H9 (cell line): ENCODE measurements at regions not wholly inside any gene's neighbourhood (a gene's known extent, or its start where the extent isn't known, plus 50 kb on each side); places are given as distances from the start of the nearest gene placed in this dataset.
"Not testable (repeated sequence)": the region's sequence is repeated elsewhere in the genome, so short reads cannot be mapped to it uniquely, and the experiment has no call there.

Experiments
- DNase-seq: peaks from one replicate; pipeline ENCODE4 v3.0.0-alpha.2; 2017
- H2AFZ ChIP-seq: one replicate; pipeline ENCODE4 v1.6.1; 2013; ENCODE audit warnings: mild to moderate bottlenecking, low read length, control low read depth, moderate library complexity
- H2AK5ac ChIP-seq: 2 replicates; pipeline ENCODE4 v1.6.1; 2013; ENCODE audit warnings: low read length, control low read depth, mixed read lengths; ENCODE audit not compliant: insufficient read length
- H2BK120ac ChIP-seq: one replicate; pipeline ENCODE4 v1.6.1; 2013; ENCODE audit warnings: low read depth, mild to moderate bottlenecking, low read length, control low read depth, inconsistent platforms; ENCODE audit not compliant: poor library complexity, severe bottlenecking
- H2BK12ac ChIP-seq: 2 replicates; pipeline ENCODE4 v1.6.1; 2013; ENCODE audit warnings: low read length, control low read depth, mixed read lengths, low read depth; ENCODE audit not compliant: insufficient read length
- H2BK15ac ChIP-seq: 2 replicates; pipeline ENCODE4 v1.6.1; 2013; ENCODE audit warnings: low read depth, low read length, control low read depth
- H2BK20ac ChIP-seq: one replicate; pipeline ENCODE4 v1.6.1; 2013; ENCODE audit warnings: low read depth, mild to moderate bottlenecking, low read length, control low read depth, inconsistent platforms; ENCODE audit not compliant: poor library complexity, severe bottlenecking
- H2BK5ac ChIP-seq: 2 replicates; pipeline ENCODE4 v1.6.1; 2013; ENCODE audit warnings: low read length, control low read depth, mixed read lengths; ENCODE audit not compliant: insufficient read length
- H3K14ac ChIP-seq: 2 replicates; pipeline ENCODE4 v1.6.1; 2013; ENCODE audit warnings: low read length, control low read depth; ENCODE audit not compliant: insufficient read depth
- H3K18ac ChIP-seq: 2 replicates; pipeline ENCODE4 v1.6.1; 2013; ENCODE audit warnings: low read depth, mild to moderate bottlenecking, mixed read lengths, low read length, control low read depth; ENCODE audit not compliant: insufficient read length
- H3K23ac ChIP-seq: 2 replicates; pipeline ENCODE4 v1.6.1; 2013; ENCODE audit warnings: low read length, control low read depth, mixed read lengths, low read depth; ENCODE audit not compliant: insufficient read length
- H3K23me2 ChIP-seq: 2 replicates; pipeline ENCODE4 v1.6.1; 2013; ENCODE audit warnings: low read depth, mild to moderate bottlenecking, mixed read lengths, low read length, control low read depth; ENCODE audit not compliant: insufficient read length, poor library complexity, severe bottlenecking
- H3K27ac ChIP-seq: 2 replicates; pipeline ENCODE4 v1.5.1; 2013; ENCODE audit warnings: low read length, control low read depth, mixed read lengths, low read depth; ENCODE audit not compliant: insufficient read length
- H3K27me3 ChIP-seq: 2 replicates; pipeline ENCODE4 v1.6.1; 2013; ENCODE audit warnings: low read length, control low read depth, inconsistent platforms; ENCODE audit not compliant: insufficient read depth
- H3K4ac ChIP-seq: 2 replicates; pipeline ENCODE4 v1.6.1; 2013; ENCODE audit warnings: low read depth, mild to moderate bottlenecking, control low read depth, inconsistent platforms, low read length, moderate library complexity
- H3K4me1 ChIP-seq: 2 replicates; pipeline ENCODE4 v1.6.1; 2013; ENCODE audit warnings: low read length, control low read depth, inconsistent platforms; ENCODE audit not compliant: insufficient read depth
- H3K4me2 ChIP-seq: 2 replicates; pipeline ENCODE4 v1.6.1; 2013; ENCODE audit warnings: low read length, control low read depth, mixed read lengths; ENCODE audit not compliant: insufficient read length, insufficient read depth
- H3K56ac ChIP-seq: 2 replicates; pipeline ENCODE4 v1.6.1; 2013; ENCODE audit warnings: low read depth, mild to moderate bottlenecking, mixed read lengths, low read length, control low read depth; ENCODE audit not compliant: insufficient read length
- H3K79me1 ChIP-seq: 2 replicates; pipeline ENCODE4 v1.6.1; 2013; ENCODE audit warnings: low read depth, mild to moderate bottlenecking, moderate library complexity, low read length, control low read depth, inconsistent platforms; ENCODE audit not compliant: insufficient read depth, poor library complexity, severe bottlenecking
- H3K79me2 ChIP-seq: 2 replicates; pipeline ENCODE4 v1.6.1; 2013; ENCODE audit warnings: low read length, control low read depth, inconsistent platforms; ENCODE audit not compliant: insufficient read depth
- H3K9ac ChIP-seq: 2 replicates; pipeline ENCODE4 v1.6.1; 2013; ENCODE audit warnings: low read length, control low read depth, mixed read lengths; ENCODE audit not compliant: insufficient read length; ENCODE audit errors: extremely low read depth
- H3K9me3 ChIP-seq: one replicate; pipeline ENCODE4 v1.6.1; 2013; ENCODE audit warnings: low read depth, low read length, inconsistent platforms; ENCODE audit not compliant: control insufficient read depth
- H3T11ph ChIP-seq: one replicate; pipeline ENCODE4 v1.6.1; 2013; ENCODE audit warnings: mild to moderate bottlenecking, low read length, control low read depth, inconsistent platforms
- H4K20me1 ChIP-seq: one replicate; pipeline ENCODE4 v1.6.1; 2013; ENCODE audit not compliant: control insufficient read depth, insufficient read length, insufficient read depth
- H4K5ac ChIP-seq: 2 replicates; pipeline ENCODE4 v1.6.1; 2013; ENCODE audit warnings: low read depth, mild to moderate bottlenecking, mixed read lengths, low read length, control low read depth; ENCODE audit not compliant: insufficient read length
- H4K8ac ChIP-seq: replicated peaks from 2 replicates; pipeline ENCODE4 v1.6.1; 2013; ENCODE audit warnings: low read length, control low read depth, mixed read lengths, low read depth; ENCODE audit not compliant: insufficient read length
- H4K91ac ChIP-seq: 2 replicates; pipeline ENCODE4 v1.6.1; 2013; ENCODE audit warnings: low read depth, mild to moderate bottlenecking, moderate library complexity, mixed read lengths, low read length, control low read depth; ENCODE audit not compliant: insufficient read length
- H3K27ac Mint-ChIP-seq, 3 experiments: 2 replicates in 2 of 3; 3 replicates in 1 of 3; pipeline ENCODE4 v1.8.0; 2020 to 2021; ENCODE audit warnings: mixed read lengths in 3 of 3, mild to moderate bottlenecking in 1 of 3, moderate library complexity in 1 of 3
- H3K27me3 Mint-ChIP-seq: 2 replicates; pipeline ENCODE4 v1.8.0; 2021; ENCODE audit warnings: low read depth, mild to moderate bottlenecking, moderate library complexity, mixed read lengths
- H3K36me3 Mint-ChIP-seq, 3 experiments: 2 replicates in 2 of 3; 3 replicates in 1 of 3; pipeline ENCODE4 v1.8.0; 2020 to 2021; ENCODE audit warnings: low read depth in 3 of 3, mixed read lengths in 3 of 3; ENCODE audit not compliant: insufficient read depth in 1 of 3
- H3K4me1 Mint-ChIP-seq, 2 experiments: 2 replicates each; pipeline ENCODE4 v1.8.0; 2020; ENCODE audit warnings: mixed read lengths in 2 of 2
- H3K4me3 Mint-ChIP-seq, 2 experiments: 2 replicates in 1 of 2; 3 replicates in 1 of 2; pipeline ENCODE4 v1.8.0; 2020 to 2021; ENCODE audit warnings: mild to moderate bottlenecking in 2 of 2, mixed read lengths in 2 of 2, moderate library complexity in 1 of 2
- H3K9me3 Mint-ChIP-seq, 2 experiments: 2 replicates in 1 of 2; 3 replicates in 1 of 2; pipeline ENCODE4 v1.8.0; 2020; ENCODE audit warnings: mild to moderate bottlenecking in 2 of 2, mixed read lengths in 2 of 2, moderate library complexity in 1 of 2
- WGBS: extraction: QIAGEN DNeasy Blood & Tissue Kit; methylation state at CpG from one replicate; pipeline ENCODE4 v1.1.7; 2013; ENCODE audit warnings: missing lambda C conversion rate, low lambda C conversion rate, mixed read lengths; ENCODE audit not compliant: insufficient read length; ENCODE audit errors: extremely low coverage; 5-methylcytosine and 5-hydroxymethylcytosine counted together
- TF ChIP-seq, protein P1 (sequence below): fragments of 200-600 bp; sonication (generic); conservative IDR thresholded peaks from 3 replicates; pipeline ENCODE4 v1.8.0; 2021; ENCODE audit warnings: antibody characterized with exemption, mild to moderate bottlenecking

DNA sequence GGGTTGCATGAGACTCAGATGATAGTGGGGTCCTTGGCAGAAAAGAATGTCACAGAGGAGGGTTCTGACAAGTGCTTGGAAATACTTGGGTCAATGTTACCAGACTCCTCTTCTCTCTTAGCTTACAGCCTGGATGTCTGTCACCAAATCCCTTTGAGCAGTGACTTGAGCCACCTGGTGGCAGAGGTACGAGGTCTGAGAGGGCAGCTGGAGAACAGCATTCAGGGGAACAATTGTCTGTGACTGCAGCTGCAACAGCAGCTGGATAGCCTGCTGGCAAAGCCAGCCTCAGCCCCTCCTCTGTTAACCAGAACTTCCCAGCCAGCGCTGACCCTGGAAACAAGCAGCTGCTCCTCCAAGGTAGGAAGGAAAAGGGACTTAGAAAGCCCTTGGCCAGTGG, 87.6 kb upstream of the NBPF20 start:
- not testable (repeated sequence) for H3K23ac ChIP-seq, H2BK20ac ChIP-seq, H3K9ac ChIP-seq, H3K14ac ChIP-seq, H4K5ac ChIP-seq, H4K20me1 ChIP-seq, H3T11ph ChIP-seq, H3K9me3 ChIP-seq, H3K79me2 ChIP-seq, H2AFZ ChIP-seq, H4K8ac ChIP-seq, H3K9me3 Mint-ChIP-seq, H3K27me3 ChIP-seq, H2BK5ac ChIP-seq, H3K4ac ChIP-seq, H3K18ac ChIP-seq, H3K4me3 Mint-ChIP-seq, H2BK15ac ChIP-seq, H3K56ac ChIP-seq, H3K27ac Mint-ChIP-seq, H4K91ac ChIP-seq, H2AK5ac ChIP-seq, H2BK120ac ChIP-seq, DNase-seq, H3K36me3 Mint-ChIP-seq, H3K4me1 Mint-ChIP-seq, H3K79me1 ChIP-seq, H2BK12ac ChIP-seq, H3K4me1 ChIP-seq, H3K4me2 ChIP-seq, H3K23me2 ChIP-seq, H3K27ac ChIP-seq
- WGBS = no CpG with 5 or more reads among the region's 2 CpGs
- TF ChIP-seq, protein P1, sequence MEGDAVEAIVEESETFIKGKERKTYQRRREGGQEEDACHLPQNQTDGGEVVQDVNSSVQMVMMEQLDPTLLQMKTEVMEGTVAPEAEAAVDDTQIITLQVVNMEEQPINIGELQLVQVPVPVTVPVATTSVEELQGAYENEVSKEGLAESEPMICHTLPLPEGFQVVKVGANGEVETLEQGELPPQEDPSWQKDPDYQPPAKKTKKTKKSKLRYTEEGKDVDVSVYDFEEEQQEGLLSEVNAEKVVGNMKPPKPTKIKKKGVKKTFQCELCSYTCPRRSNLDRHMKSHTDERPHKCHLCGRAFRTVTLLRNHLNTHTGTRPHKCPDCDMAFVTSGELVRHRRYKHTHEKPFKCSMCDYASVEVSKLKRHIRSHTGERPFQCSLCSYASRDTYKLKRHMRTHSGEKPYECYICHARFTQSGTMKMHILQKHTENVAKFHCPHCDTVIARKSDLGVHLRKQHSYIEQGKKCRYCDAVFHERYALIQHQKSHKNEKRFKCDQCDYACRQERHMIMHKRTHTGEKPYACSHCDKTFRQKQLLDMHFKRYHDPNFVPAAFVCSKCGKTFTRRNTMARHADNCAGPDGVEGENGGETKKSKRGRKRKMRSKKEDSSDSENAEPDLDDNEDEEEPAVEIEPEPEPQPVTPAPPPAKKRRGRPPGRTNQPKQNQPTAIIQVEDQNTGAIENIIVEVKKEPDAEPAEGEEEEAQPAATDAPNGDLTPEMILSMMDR = peak; percentile 42; the same call in 2 of the 3 replicates
- peaks cover 12% of the 10 kb centered on the region for H3K27me3 Mint-ChIP-seq

DNA sequence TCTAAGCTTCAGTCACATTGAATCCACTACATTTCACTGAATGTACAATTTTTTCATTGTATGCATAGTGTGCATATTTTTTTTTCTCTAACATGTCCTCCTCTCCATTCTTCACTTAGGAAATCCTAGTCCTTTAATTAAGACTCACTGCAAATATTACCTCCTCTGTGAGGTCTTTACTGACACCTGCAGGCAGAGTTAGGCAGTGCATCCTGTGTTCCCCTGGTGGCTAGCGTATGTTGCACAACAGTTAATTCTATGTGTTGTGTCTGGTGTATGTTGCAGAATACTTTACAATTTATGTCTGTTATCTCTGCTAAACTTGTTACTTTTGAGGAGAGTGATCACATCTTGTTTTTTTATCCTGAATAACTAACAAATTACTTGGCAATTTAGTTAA, 82.7 kb upstream of the NBPF20 start:
- H3K23me2 ChIP-seq, H2BK120ac ChIP-seq: not testable (repeated sequence)

More for the DNA sequence above, 82.7 kb upstream of the NBPF20 start:
- not testable (repeated sequence) for H3K9me3 ChIP-seq, H2BK12ac ChIP-seq, H3K4ac ChIP-seq, H3K9ac ChIP-seq, H3K9me3 Mint-ChIP-seq, H3K79me1 ChIP-seq, H3K18ac ChIP-seq, H2BK5ac ChIP-seq, H2AFZ ChIP-seq, H2AK5ac ChIP-seq, H3K27ac Mint-ChIP-seq, H3K27me3 Mint-ChIP-seq, H4K91ac ChIP-seq, H3K4me3 Mint-ChIP-seq, H2BK20ac ChIP-seq, H3K79me2 ChIP-seq, H3K4me1 Mint-ChIP-seq, H4K20me1 ChIP-seq, H3K27me3 ChIP-seq, H4K5ac ChIP-seq, H3K4me2 ChIP-seq, H3K4me1 ChIP-seq, H4K8ac ChIP-seq, H3K23ac ChIP-seq, DNase-seq, H3K56ac ChIP-seq, H3K27ac ChIP-seq, H2BK15ac ChIP-seq, H3K36me3 Mint-ChIP-seq, H3K14ac ChIP-seq, H3T11ph ChIP-seq
- WGBS = no CpG with 5 or more reads among the region's 1 CpG
